GM23248 (cell line): ENCODE measurements at regions not wholly inside any gene's neighbourhood (a gene's known extent, or its start where the extent isn't known, plus 50 kb on each side); places are given as distances from the start of the nearest gene placed in this dataset.

Experiments
- DNase-seq: peaks from one replicate; pipeline ENCODE4 v3.0.0-alpha.2; 2015
- H2AFZ ChIP-seq: fragments of 200-600 bp; sonication (generic); 2 replicates; pipeline ENCODE4 v1.6.1; 2016; ENCODE audit warnings: antibody characterized with exemption
- H3F3A ChIP-seq: fragments of 200-600 bp; sonication (generic); 2 replicates; pipeline ENCODE4 v1.6.1; 2016; ENCODE audit warnings: mild to moderate bottlenecking, antibody characterized with exemption, mixed run types; ENCODE audit not compliant: insufficient read depth
- H3K27ac ChIP-seq: fragments of 200-600 bp; sonication (generic); 2 replicates; pipeline ENCODE4 v1.5.1; 2016; ENCODE audit warnings: mild to moderate bottlenecking
- H3K27me3 ChIP-seq: fragments of 200-600 bp; sonication (generic); replicated peaks from 2 replicates; pipeline ENCODE4 v1.6.1; 2016; ENCODE audit warnings: mild to moderate bottlenecking; ENCODE audit not compliant: insufficient read depth
- H3K36me3 ChIP-seq: fragments of 200-600 bp; sonication (generic); 2 replicates; pipeline ENCODE4 v1.6.1; 2016; ENCODE audit warnings: low read depth, mild to moderate bottlenecking
- H3K4me1 ChIP-seq: fragments of 200-600 bp; sonication (generic); 2 replicates; pipeline ENCODE4 v1.6.1; 2016; ENCODE audit warnings: mild to moderate bottlenecking; ENCODE audit not compliant: insufficient read depth
- H3K4me2 ChIP-seq: fragments of 200-600 bp; sonication (generic); one replicate; pipeline ENCODE4 v1.6.1; 2016; ENCODE audit warnings: mild to moderate bottlenecking; ENCODE audit not compliant: unreplicated experiment
- H3K4me3 ChIP-seq: fragments of 200-600 bp; sonication (generic); 2 replicates; pipeline ENCODE4 v1.5.1; 2016; ENCODE audit warnings: mild to moderate bottlenecking
- H3K79me2 ChIP-seq: fragments of 200-600 bp; sonication (generic); 2 replicates; pipeline ENCODE4 v1.6.1; 2016; ENCODE audit warnings: mild to moderate bottlenecking; ENCODE audit not compliant: insufficient read depth
- H3K9ac ChIP-seq: fragments of 200-600 bp; sonication (generic); 2 replicates; pipeline ENCODE4 v1.6.1; 2016; ENCODE audit warnings: mild to moderate bottlenecking
- H3K9me2 ChIP-seq: fragments of 200-600 bp; sonication (generic); 2 replicates; pipeline ENCODE4 v1.6.1; 2016; ENCODE audit warnings: mixed run types, mild to moderate bottlenecking, moderate library complexity; ENCODE audit not compliant: insufficient read depth
- H3K9me3 ChIP-seq: fragments of 200-600 bp; sonication (generic); one replicate; pipeline ENCODE4 v1.6.1; 2017; ENCODE audit warnings: low read depth
- H4K20me1 ChIP-seq: fragments of 200-600 bp; sonication (generic); 2 replicates; pipeline ENCODE4 v1.6.0; 2016; ENCODE audit not compliant: insufficient read depth
- EZH2 ChIP-seq: fragments of 200-600 bp; sonication (generic); IDR thresholded peaks from 2 replicates; pipeline ENCODE4 v1.6.1; 2018; ENCODE audit warnings: antibody characterized with exemption, mild to moderate bottlenecking; ENCODE audit not compliant: insufficient read depth, poor library complexity, severe bottlenecking
- EZH2phosphoT487 ChIP-seq: fragments of 200-600 bp; sonication (generic); IDR thresholded peaks from 2 replicates; pipeline ENCODE4 v1.6.1; 2018; ENCODE audit warnings: antibody characterized with exemption, moderate library complexity, mild to moderate bottlenecking, low read depth; ENCODE audit not compliant: insufficient read depth
- WGBS, 2 experiments: methylation state at CpG; one replicate each; pipeline ENCODE4 v1.1.6; 2015 to 2017; ENCODE audit warnings: low lambda C conversion rate in 2 of 2, low coverage in 1 of 2; ENCODE audit errors: missing lambda C conversion rate in 2 of 2; 5-methylcytosine and 5-hydroxymethylcytosine counted together
- in situ Hi-C: fragments of 300-500 bp; cut with MboI; formaldehyde crosslinking; loops from 2 replicates; pipeline ENCODE4 v1.15.0; 2020

DNA sequence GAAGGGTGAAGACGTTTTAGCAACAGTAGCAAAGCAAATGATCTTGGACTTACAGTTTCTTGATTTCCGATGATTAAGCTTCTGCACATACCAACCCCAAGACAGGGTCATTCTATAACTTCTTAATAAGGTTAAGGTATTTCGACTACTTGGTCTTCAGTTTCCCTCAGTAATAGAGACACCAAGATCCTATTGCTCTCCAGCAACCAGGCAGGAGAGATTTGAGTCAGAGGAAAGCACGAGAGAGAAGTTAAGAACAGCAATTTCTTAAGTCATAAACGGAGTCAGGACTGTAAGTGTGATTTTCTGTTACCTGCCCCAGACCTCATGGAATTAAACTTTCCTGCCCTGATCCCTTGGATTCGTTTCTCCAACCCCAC, 215.6 kb downstream of the TTC8 start:
- Histone ChIP-seq H2AFZ (peak overlapping the region; percentile 83), H3K27ac (peak overlapping the region; percentile 87; the same call in 1 of the 2 replicates), H3K9ac (peak overlapping the region; percentile 73), H3K36me3 (no peaks in the 10 kb centered on the region), H3K27me3 (no peaks in the 10 kb centered on the region), H3K4me1 (peaks cover 8% of the 10 kb centered on the region; the same call in 1 of the 2 replicates), H3K4me3 (peak overlapping the region; percentile 71), H3K4me2 (peak overlapping the region; percentile 78), H3K79me2 (no peaks in the 10 kb centered on the region), H3F3A (peaks cover 15% of the 10 kb centered on the region), H3K9me2 (no peaks in the 10 kb centered on the region), H3K9me3 (no peaks in the 10 kb centered on the region), H4K20me1 (no peaks in the 10 kb centered on the region)
- no peak for TF ChIP-seq EZH2phosphoT487
- no peak for TF ChIP-seq EZH2
- in situ Hi-C loops = loop anchor here (25.0 kb wide), 1 partner anchor 372 kb away; the partner anchor contains the start of gene FOXN3
- 36 to 37% methylated on average over 6 of the region's 6 CpGs for WGBS, 2 experiments
- no peak for DNase-seq

DNA sequence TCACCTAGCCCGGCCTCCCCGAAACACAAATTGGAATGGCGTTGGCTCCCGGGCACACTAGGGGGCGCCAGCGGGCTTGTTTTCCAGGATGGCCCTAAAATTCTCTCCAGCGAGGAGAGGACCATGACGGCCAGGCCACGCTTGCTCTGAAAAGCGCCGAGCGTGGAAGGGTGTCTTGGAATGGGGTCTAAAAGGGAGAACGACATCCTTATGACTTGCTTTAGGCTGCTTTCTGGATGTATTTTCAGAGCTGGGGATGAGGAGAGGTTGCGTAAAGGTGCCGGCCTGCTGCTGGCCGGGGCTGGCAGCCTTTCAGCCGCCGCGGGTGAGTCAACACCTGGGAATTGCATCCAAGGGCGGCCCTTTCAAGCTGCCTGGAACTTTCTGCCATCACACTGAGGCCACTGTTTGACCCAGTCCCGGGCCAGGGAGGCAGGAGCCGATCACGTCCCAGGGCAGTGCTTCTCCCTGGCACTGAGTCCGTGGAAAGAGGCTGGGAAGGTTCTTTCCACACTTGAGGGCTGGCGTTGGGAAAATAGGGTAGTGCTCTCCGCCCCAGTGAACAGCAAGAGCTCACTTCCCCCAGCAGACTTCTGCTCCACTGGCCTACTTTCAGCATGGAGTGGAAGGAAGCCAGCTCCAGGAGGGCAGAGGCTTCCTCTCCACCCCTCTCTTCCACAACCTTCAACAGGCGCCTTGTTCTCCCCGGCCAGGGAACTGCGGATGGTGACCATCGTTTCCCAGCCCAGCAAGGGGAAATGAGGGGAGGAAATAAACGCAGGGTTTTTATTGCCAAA, 216.2 kb downstream of the TTC8 start:
- Histone ChIP-seq H3K4me2 (peak overlapping the region; percentile 78), H3K9me3 (no peaks in the 10 kb centered on the region), H3F3A (peaks cover 15% of the 10 kb centered on the region), H3K4me1 (peaks cover 8% of the 10 kb centered on the region; the same call in 1 of the 2 replicates), H2AFZ (peak overlapping the region; percentile 83), H4K20me1 (no peaks in the 10 kb centered on the region), H3K27ac (peak overlapping the region; percentile 87), H3K27me3 (no peaks in the 10 kb centered on the region), H3K79me2 (no peaks in the 10 kb centered on the region), H3K4me3 (peak overlapping the region; percentile 71), H3K9ac (peak overlapping the region; percentile 73), H3K36me3 (no peaks in the 10 kb centered on the region), H3K9me2 (no peaks in the 10 kb centered on the region)
- TF ChIP-seq EZH2 = no peak
- TF ChIP-seq EZH2phosphoT487 = no peak
- 1 to 2% methylated on average over 31 of the region's 31 CpGs for WGBS, 2 experiments
- DNase-seq = peak; percentile 92
- in situ Hi-C loops = loop anchor here (25.0 kb wide), 1 partner anchor 372 kb away; the partner anchor contains the start of gene FOXN3

DNA sequence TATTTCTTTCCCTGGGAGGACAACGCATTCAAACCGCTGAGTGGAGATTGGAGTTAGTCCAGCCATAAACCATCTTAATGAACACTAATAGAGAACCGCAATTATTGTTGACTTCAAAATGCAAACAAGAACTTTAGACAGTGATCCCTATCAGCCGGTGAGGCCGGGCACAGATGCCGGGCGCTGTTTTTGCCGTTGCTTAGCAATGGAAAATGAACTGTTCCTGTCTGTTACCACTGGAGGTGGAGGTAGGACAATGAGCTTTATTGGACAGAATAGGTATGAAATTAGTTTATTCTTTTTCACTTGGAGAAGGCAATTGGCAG, 216.8 kb downstream of the TTC8 start:
- peak overlapping the region; percentile 83 for H2AFZ ChIP-seq
- H3K4me3 ChIP-seq = peak overlapping the region; percentile 71
- no peaks in the 10 kb centered on the region for H4K20me1 ChIP-seq
- no peak for DNase-seq
- peaks cover 15% of the 10 kb centered on the region for H3F3A ChIP-seq
- in situ Hi-C loops = loop anchor here (25.0 kb wide), 1 partner anchor 371 kb away; the partner anchor contains the start of gene FOXN3
- peak overlapping the region; percentile 87 for H3K27ac ChIP-seq
- peak overlapping the region; percentile 78 for H3K4me2 ChIP-seq
- 15 to 17% methylated on average over 8 of the region's 8 CpGs for WGBS, 2 experiments
- no peaks in the 10 kb centered on the region for H3K9me2 ChIP-seq
- peak overlapping the region; percentile 73 for H3K9ac ChIP-seq
- no peaks in the 10 kb centered on the region for H3K27me3 ChIP-seq
- H3K4me1 ChIP-seq = peaks cover 8% of the 10 kb centered on the region; the same call in 1 of the 2 replicates
- H3K9me3 ChIP-seq = no peaks in the 10 kb centered on the region
- H3K79me2 ChIP-seq = no peaks in the 10 kb centered on the region
- TF ChIP-seq EZH2 (no peak), EZH2phosphoT487 (no peak)
- H3K36me3 ChIP-seq = no peaks in the 10 kb centered on the region

DNA sequence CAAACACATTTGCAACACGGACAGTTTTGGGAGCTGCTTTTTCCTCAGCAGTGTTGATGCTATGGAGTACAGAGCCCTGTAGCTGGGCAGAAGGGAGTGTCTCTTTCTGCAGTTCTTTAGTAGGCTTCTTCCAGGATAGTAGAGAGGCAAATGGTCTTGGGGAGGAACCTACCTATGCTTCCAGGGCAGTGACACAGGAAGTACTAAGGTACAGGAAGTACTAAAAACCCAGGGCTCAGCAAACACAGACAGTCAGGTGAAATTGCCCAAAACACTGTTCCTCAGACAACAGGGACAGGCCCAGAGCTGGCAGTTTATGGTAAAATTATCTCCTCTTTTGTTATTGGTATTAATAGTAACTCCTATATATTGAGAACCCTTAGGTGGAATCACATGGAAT, 217.6 kb downstream of the TTC8 start:
- TF ChIP-seq EZH2 = no peak
- Histone ChIP-seq H3K4me2 (no peak overlapping the region), H3K9me2 (no peaks in the 10 kb centered on the region), H3K4me3 (no peak overlapping the region), H3K79me2 (no peaks in the 10 kb centered on the region), H4K20me1 (no peaks in the 10 kb centered on the region), H3K27ac (no peak overlapping the region), H3K27me3 (no peaks in the 10 kb centered on the region), H2AFZ (no peak overlapping the region), H3F3A (peaks cover 15% of the 10 kb centered on the region), H3K4me1 (peaks cover 8% of the 10 kb centered on the region; the same call in 1 of the 2 replicates), H3K9me3 (no peaks in the 10 kb centered on the region), H3K36me3 (no peaks in the 10 kb centered on the region), H3K9ac (no peak overlapping the region)
- in situ Hi-C loops = loop anchor here (25.0 kb wide), 1 partner anchor 370 kb away; the partner anchor contains the start of gene FOXN3
- DNase-seq = no peak
- 94 to 100% methylated on average over 1 of the region's 1 CpG for WGBS, 2 experiments
